ENCODE measurements at regions not wholly inside any gene's neighbourhood (a gene's known extent, or its start where the extent isn't known, plus 50 kb on each side); places are given as distances from the start of the nearest gene placed in this dataset.

GRCh38 chr13:23969647-23970046 is 72.3 kb upstream of the C1QTNF9B start:
- in situ Hi-C loops (cut with HindIII; ENCODE audit: low pct_unique_long_range_greater_than_20kb, low sequenced_read_pairs) = no loop called here
- DNase-seq (ENCODE audit: low read depth, low spot score) = no peak

GRCh38 chr13:23979361-23980159 is 82.3 kb upstream of the C1QTNF9B start:
- peak; percentile 46 for DNase-seq (ENCODE audit: low read depth, low spot score)
- in situ Hi-C loops (cut with HindIII; ENCODE audit: low pct_unique_long_range_greater_than_20kb, low sequenced_read_pairs) = no loop called here

GRCh38 chr13:23980160-23980551 is 82.9 kb upstream of the C1QTNF9B start:
- DNase-seq (ENCODE audit: low read depth, low spot score) = peak; percentile 61
- in situ Hi-C loops (cut with HindIII; ENCODE audit: low pct_unique_long_range_greater_than_20kb, low sequenced_read_pairs) = no loop called here

- no peak for DNase-seq (ENCODE audit: low read depth, low spot score)
- in situ Hi-C loops (cut with HindIII; ENCODE audit: low pct_unique_long_range_greater_than_20kb, low sequenced_read_pairs) = no loop called here
These were observed 86.4 kb upstream of the C1QTNF9B start for GRCh38 chr13:23983671-23984070.

GRCh38 chr13:23984546-23984945 is 87.2 kb upstream of the C1QTNF9B start:
- no peak for DNase-seq (ENCODE audit: low read depth, low spot score)

GRCh38 chr13:23985060-23985459 is 87.8 kb upstream of the C1QTNF9B start:
- in situ Hi-C loops (cut with HindIII; ENCODE audit: low pct_unique_long_range_greater_than_20kb, low sequenced_read_pairs) = no loop called here
- no peak for DNase-seq (ENCODE audit: low read depth, low spot score)

More at GRCh38 chr13:23984546-23984945, 87.2 kb upstream of the C1QTNF9B start:
- in situ Hi-C loops (cut with HindIII; ENCODE audit: low pct_unique_long_range_greater_than_20kb, low sequenced_read_pairs) = no loop called here

GRCh38 chr13:23985839-23986238 is 88.5 kb upstream of the C1QTNF9B start:
- no peak for DNase-seq (ENCODE audit: low read depth, low spot score)
- in situ Hi-C loops (cut with HindIII; ENCODE audit: low pct_unique_long_range_greater_than_20kb, low sequenced_read_pairs) = no loop called here

- in situ Hi-C loops (cut with HindIII; ENCODE audit: low pct_unique_long_range_greater_than_20kb, low sequenced_read_pairs) = no loop called here
- peak; percentile 8 for DNase-seq (ENCODE audit: low read depth, low spot score)
These were observed 89.3 kb upstream of the C1QTNF9B start for GRCh38 chr13:23986619-23987018.

GRCh38 chr13:23987331-23987894 is 90.1 kb upstream of the C1QTNF9B start:
- no peak for DNase-seq (ENCODE audit: low read depth, low spot score)
- in situ Hi-C loops (cut with HindIII; ENCODE audit: low pct_unique_long_range_greater_than_20kb, low sequenced_read_pairs) = no loop called here

GRCh38 chr13:23988546-23989122 is 91.3 kb upstream of the C1QTNF9B start:
- no peak for DNase-seq (ENCODE audit: low read depth, low spot score)
- in situ Hi-C loops (cut with HindIII; ENCODE audit: low pct_unique_long_range_greater_than_20kb, low sequenced_read_pairs) = no loop called here

GRCh38 chr13:23990455-23990854 is 93.2 kb upstream of the C1QTNF9B start:
- DNase-seq (ENCODE audit: low read depth, low spot score) = no peak
- in situ Hi-C loops (cut with HindIII; ENCODE audit: low pct_unique_long_range_greater_than_20kb, low sequenced_read_pairs) = no loop called here

- in situ Hi-C loops (cut with HindIII; ENCODE audit: low pct_unique_long_range_greater_than_20kb, low sequenced_read_pairs) = no loop called here
- no peak for DNase-seq (ENCODE audit: low read depth, low spot score)
These were observed 93.8 kb upstream of the C1QTNF9B start for GRCh38 chr13:23991119-23991518.

- in situ Hi-C loops (cut with HindIII; ENCODE audit: low pct_unique_long_range_greater_than_20kb, low sequenced_read_pairs) = no loop called here
- DNase-seq (ENCODE audit: low read depth, low spot score) = no peak
These were observed 95.7 kb upstream of the C1QTNF9B start for GRCh38 chr13:23992781-23993679.

GRCh38 chr13:23993680-23993985 is 96.3 kb upstream of the C1QTNF9B start:
- no peak for DNase-seq (ENCODE audit: low read depth, low spot score)
- in situ Hi-C loops (cut with HindIII; ENCODE audit: low pct_unique_long_range_greater_than_20kb, low sequenced_read_pairs) = no loop called here

GRCh38 chr13:23995283-23996073 is 98.2 kb upstream of the C1QTNF9B start:
- in situ Hi-C loops (cut with HindIII; ENCODE audit: low pct_unique_long_range_greater_than_20kb, low sequenced_read_pairs) = no loop called here

GRCh38 chr13:23996456-23996855 is 99.2 kb upstream of the C1QTNF9B start:
- DNase-seq (ENCODE audit: low read depth, low spot score) = no peak
- in situ Hi-C loops (cut with HindIII; ENCODE audit: low pct_unique_long_range_greater_than_20kb, low sequenced_read_pairs) = no loop called here

More at GRCh38 chr13:23995283-23996073, 98.2 kb upstream of the C1QTNF9B start:
- DNase-seq (ENCODE audit: low read depth, low spot score) = no peak

- no peak for DNase-seq (ENCODE audit: low read depth, low spot score)
- in situ Hi-C loops (cut with HindIII; ENCODE audit: low pct_unique_long_range_greater_than_20kb, low sequenced_read_pairs) = no loop called here
These were observed 102.1 kb upstream of the C1QTNF9B start for GRCh38 chr13:23999424-23999823.

Data from SK-MEL-5 (cell line).